Vagina (tissue), 2 donors: ENCODE measurements at regions not wholly inside any gene's neighbourhood (a gene's known extent, or its start where the extent isn't known, plus 50 kb on each side); places are given as distances from the start of the nearest gene placed in this dataset.

Source experiments
- CTCF ChIP-seq, 3 experiments: fragments of 450-650 bp in 2 of 3; fragments of 200-600 bp in 1 of 3; sonication (generic) in 1 of 3; IDR thresholded peaks; one replicate each; pipeline ENCODE4 v1.5.1; 2017 to 2019; ENCODE audit warnings: antibody characterized with exemption in 3 of 3, mild to moderate bottlenecking in 2 of 3, moderate library complexity in 2 of 3
- POLR2A ChIP-seq, 2 donors: fragments of 450-650 bp; IDR thresholded peaks; one replicate each; pipeline ENCODE4 v1.6.1; 2017; ENCODE audit warnings: antibody characterized with exemption in 2 of 2, mild to moderate bottlenecking in 2 of 2, moderate library complexity in 2 of 2
- POLR2AphosphoS5 ChIP-seq, 2 donors: sonication (generic); formaldehyde crosslinking; IDR thresholded peaks; one replicate each; pipeline ENCODE4 v1.9.0; 2017; ENCODE audit warnings: antibody characterized with exemption in 2 of 2, mild to moderate bottlenecking in 2 of 2, low read depth in 1 of 2; ENCODE audit not compliant: insufficient read depth in 1 of 2

GRCh38 chr3:157566596-157566995 lies 63.4 kb upstream of the VEPH1 start:
- TF ChIP-seq POLR2A (IDR thresholded peaks at IDR 0.05): no peak
- no peak for TF ChIP-seq CTCF (IDR thresholded peaks at IDR 0.05)
- TF ChIP-seq POLR2AphosphoS5 (IDR thresholded peaks at IDR 0.05; ENCODE audit: insufficient read depth in 1 of 2, low read depth in 1 of 2): no peak
